Activated CD4-positive, alpha-beta memory T cell treated with anti-CD3 and anti-CD28 coated beads, Interleukin-2, amount 10 ng/mL, durations not matched to agents 7 days and 5 days (primary cell): ENCODE measurements at regions not wholly inside any gene's neighbourhood (a gene's known extent, or its start where the extent isn't known, plus 50 kb on each side); places are given as distances from the start of the nearest gene placed in this dataset.

Experiments
- CTCF ChIA-PET: fragments of 350-600 bp; sonication (Branson Sonifier 250); formaldehyde crosslinking; loops from one replicate; lab custom pipeline; 2021; ENCODE audit warnings: antibody characterized with exemption, inconsistent platforms; lab: Charles Lee
- POLR2A ChIA-PET: fragments of 350-600 bp; sonication (Branson Sonifier 250); formaldehyde crosslinking; loops from one replicate; lab custom pipeline; 2021; ENCODE audit warnings: antibody characterized with exemption; lab: Charles Lee
- DNase-seq: peaks from one replicate; pipeline ENCODE4 v3.0.0-alpha.2; 2020
- H3K27ac Mint-ChIP-seq: one replicate; pipeline ENCODE4 v1.8.0; 2021; ENCODE audit warnings: mild to moderate bottlenecking, mixed read lengths
- H3K27me3 Mint-ChIP-seq: one replicate; pipeline ENCODE4 v1.8.0; 2021; ENCODE audit warnings: mixed read lengths
- H3K36me3 Mint-ChIP-seq: one replicate; pipeline ENCODE4 v1.8.0; 2021; ENCODE audit warnings: low read depth, mixed read lengths
- H3K4me1 Mint-ChIP-seq: one replicate; pipeline ENCODE4 v1.8.0; 2021; ENCODE audit warnings: mixed read lengths
- H3K4me3 Mint-ChIP-seq: one replicate; pipeline ENCODE4 v1.8.0; 2021; ENCODE audit warnings: mild to moderate bottlenecking, mixed read lengths
- H3K9me3 Mint-ChIP-seq: one replicate; pipeline ENCODE4 v1.8.0; 2021; ENCODE audit warnings: mixed read lengths

DNA sequence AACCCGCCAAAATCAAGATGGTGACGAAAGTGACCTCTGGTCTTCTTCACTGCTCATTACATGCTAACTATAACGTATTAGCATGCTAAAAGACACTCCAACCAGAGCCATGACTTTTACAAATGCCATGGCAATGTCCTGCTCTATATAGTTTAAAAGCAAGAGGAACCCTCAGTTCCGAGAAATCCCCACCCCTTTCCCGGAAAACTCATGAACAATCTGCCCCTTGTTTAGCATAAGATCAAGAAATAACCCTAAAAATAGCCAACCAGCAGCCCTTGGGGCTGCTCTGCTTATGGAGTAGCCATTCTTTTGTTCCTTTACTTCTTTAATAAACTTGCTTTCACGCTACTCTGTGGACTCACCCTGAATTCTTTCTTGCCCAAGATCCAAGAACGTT is 463.5 kb upstream of the FAM241A start:
- no peaks in the 10 kb centered on the region for H3K9me3 Mint-ChIP-seq
- H3K27me3 Mint-ChIP-seq = no peaks in the 10 kb centered on the region
- ChIA-PET CTCF (no interaction called here), POLR2A (no interaction called here)
- H3K36me3 Mint-ChIP-seq = no peaks in the 10 kb centered on the region
- no peak for DNase-seq
- no peaks in the 10 kb centered on the region for H3K4me1 Mint-ChIP-seq
- no peak overlapping the region for H3K4me3 Mint-ChIP-seq
- no peak overlapping the region for H3K27ac Mint-ChIP-seq

DNA sequence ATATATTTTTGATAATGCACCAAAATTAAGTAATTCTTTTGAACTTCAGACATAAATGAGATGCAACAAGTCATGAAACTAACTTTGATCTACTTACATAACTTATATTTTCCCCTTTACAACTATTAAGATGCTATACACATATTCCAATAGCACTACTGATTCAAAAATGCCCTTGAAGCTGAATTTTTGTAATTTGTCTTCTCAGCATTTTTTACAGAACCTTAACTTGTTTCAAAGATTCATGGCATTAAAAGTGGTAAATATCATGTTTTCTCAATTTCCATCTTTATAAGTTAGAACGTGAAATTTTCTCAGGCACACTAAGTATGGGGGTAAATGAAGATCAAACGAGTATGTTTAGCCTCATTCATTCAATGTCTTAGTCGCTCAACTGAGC is 460.0 kb upstream of the FAM241A start:
- no peak for DNase-seq
- Mint-ChIP-seq H3K27ac (no peak overlapping the region), H3K27me3 (no peaks in the 10 kb centered on the region), H3K36me3 (no peaks in the 10 kb centered on the region), H3K9me3 (no peaks in the 10 kb centered on the region), H3K4me1 (no peaks in the 10 kb centered on the region), H3K4me3 (no peak overlapping the region)
- ChIA-PET CTCF (no interaction called here), POLR2A (no interaction called here)

DNA sequence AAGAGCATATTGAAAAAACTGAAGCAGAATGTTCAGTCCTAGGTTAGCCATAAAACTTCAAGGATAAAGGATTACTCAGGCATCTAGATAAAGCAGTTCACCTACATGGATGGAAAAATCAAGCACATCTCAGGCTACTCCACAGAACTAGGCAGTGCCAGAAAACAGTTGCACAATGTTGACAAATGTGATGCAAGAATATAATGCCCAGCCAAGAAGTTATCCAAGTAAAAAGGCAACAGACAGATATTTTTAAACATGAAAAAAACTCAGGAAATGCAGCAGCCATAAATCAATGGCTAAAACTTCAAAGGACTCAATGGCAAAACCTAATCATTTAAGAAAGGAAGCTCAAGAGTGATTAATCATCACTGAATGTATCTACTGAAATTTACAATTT is 456.0 kb upstream of the FAM241A start:
- POLR2A ChIA-PET = no interaction called here
- Mint-ChIP-seq H3K36me3 (no peaks in the 10 kb centered on the region), H3K9me3 (no peaks in the 10 kb centered on the region)

DNA sequence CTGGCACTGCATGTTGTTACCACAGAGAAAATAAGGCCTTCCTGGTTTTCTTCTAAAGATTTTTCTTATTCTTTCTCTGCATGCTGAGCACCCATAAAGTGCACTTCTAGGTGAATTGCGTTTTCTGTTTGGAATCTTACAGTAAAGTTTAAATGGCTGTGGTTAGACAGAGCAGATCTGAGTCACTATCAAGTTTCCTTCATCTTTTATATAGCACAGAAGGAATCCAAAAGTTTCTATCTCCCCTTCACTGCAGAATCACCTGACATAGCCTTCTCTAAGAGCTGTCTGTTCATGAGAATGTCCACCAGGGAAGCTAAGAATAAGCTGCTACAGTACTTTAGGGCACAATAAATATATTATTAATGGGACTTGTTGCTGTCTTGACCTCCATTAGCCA is 455.5 kb upstream of the FAM241A start:
- no peaks in the 10 kb centered on the region for H3K4me1 Mint-ChIP-seq
- H3K27ac Mint-ChIP-seq = no peak overlapping the region
- CTCF ChIA-PET = no interaction called here
- no peak overlapping the region for H3K4me3 Mint-ChIP-seq
- no peaks in the 10 kb centered on the region for H3K27me3 Mint-ChIP-seq
- no peaks in the 10 kb centered on the region for H3K9me3 Mint-ChIP-seq
- no peaks in the 10 kb centered on the region for H3K36me3 Mint-ChIP-seq
- POLR2A ChIA-PET = no interaction called here
- no peak for DNase-seq

More for the DNA sequence above, 456.0 kb upstream of the FAM241A start:
- Mint-ChIP-seq H3K4me3 (no peak overlapping the region), H3K27ac (no peak overlapping the region), H3K27me3 (no peaks in the 10 kb centered on the region), H3K4me1 (no peaks in the 10 kb centered on the region)
- CTCF ChIA-PET = no interaction called here
- DNase-seq = no peak

DNA sequence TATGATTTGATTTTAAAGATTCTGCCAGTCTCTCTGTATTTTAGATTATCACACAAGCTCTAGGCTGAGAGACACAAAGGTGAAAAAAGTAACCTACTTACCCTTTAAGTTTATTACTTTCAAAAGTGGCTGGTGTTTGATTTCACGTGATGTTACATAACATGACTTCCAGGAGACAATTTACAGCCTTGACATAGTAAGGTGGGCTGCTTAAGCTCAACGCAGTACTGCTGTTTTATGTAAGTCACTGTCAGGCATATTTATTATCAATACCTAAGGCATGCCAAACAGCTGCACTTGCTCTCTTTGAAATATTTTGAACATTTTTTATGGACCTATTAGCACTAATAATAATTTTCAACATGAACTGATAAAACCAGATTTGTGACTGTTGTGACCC is 451.5 kb upstream of the FAM241A start:
- Mint-ChIP-seq H3K4me1 (no peaks in the 10 kb centered on the region), H3K36me3 (no peaks in the 10 kb centered on the region), H3K27me3 (no peaks in the 10 kb centered on the region), H3K9me3 (no peaks in the 10 kb centered on the region), H3K4me3 (no peak overlapping the region), H3K27ac (no peak overlapping the region)
- ChIA-PET POLR2A (no interaction called here), CTCF (no interaction called here)
- no peak for DNase-seq

DNA sequence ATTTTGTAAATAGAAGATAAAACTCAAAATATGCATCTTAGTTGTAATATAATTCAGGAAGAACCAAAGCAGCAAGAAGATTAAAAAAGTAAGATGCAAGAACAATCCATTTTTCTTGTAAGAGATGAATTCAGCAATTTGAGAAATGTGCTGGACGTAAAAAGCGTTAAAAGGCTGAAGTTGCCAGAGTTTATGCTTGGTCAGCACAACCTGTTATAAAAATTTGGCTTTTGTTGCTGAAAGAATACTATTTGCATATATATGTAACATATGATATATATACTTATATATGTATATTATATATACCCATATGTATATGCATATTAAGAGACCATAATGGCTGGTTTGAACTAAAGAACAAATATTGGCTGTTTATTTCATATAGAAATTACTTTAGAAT is 449.6 kb upstream of the FAM241A start:
- ChIA-PET POLR2A (no interaction called here), CTCF (no interaction called here)
- Mint-ChIP-seq H3K27me3 (no peaks in the 10 kb centered on the region), H3K4me1 (no peaks in the 10 kb centered on the region), H3K4me3 (no peak overlapping the region), H3K36me3 (no peaks in the 10 kb centered on the region), H3K27ac (no peak overlapping the region), H3K9me3 (no peaks in the 10 kb centered on the region)
- no peak for DNase-seq

DNA sequence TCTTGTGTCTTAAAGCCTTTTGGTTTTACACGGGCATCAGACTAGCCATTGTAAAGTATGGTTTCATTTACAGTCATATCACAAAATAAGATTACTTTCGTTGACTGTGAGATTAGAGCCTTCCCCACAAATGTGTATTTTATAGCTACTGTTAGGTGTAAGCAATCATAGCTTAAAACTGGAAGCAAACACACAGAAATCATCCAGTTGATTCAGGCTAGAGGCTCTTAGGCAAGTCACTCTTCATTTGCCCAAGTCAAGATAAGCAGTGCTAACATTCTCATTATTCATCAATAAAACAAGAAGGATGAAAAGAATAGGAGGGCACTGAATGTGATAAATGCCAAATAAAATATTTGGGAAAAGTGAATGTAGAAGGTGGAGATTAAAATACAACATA is 448.7 kb upstream of the FAM241A start:
- Mint-ChIP-seq H3K27me3 (no peaks in the 10 kb centered on the region), H3K4me1 (no peaks in the 10 kb centered on the region), H3K36me3 (no peaks in the 10 kb centered on the region), H3K4me3 (no peak overlapping the region), H3K9me3 (no peaks in the 10 kb centered on the region), H3K27ac (no peak overlapping the region)
- no peak for DNase-seq
- POLR2A ChIA-PET = no interaction called here
- CTCF ChIA-PET = no interaction called here

DNA sequence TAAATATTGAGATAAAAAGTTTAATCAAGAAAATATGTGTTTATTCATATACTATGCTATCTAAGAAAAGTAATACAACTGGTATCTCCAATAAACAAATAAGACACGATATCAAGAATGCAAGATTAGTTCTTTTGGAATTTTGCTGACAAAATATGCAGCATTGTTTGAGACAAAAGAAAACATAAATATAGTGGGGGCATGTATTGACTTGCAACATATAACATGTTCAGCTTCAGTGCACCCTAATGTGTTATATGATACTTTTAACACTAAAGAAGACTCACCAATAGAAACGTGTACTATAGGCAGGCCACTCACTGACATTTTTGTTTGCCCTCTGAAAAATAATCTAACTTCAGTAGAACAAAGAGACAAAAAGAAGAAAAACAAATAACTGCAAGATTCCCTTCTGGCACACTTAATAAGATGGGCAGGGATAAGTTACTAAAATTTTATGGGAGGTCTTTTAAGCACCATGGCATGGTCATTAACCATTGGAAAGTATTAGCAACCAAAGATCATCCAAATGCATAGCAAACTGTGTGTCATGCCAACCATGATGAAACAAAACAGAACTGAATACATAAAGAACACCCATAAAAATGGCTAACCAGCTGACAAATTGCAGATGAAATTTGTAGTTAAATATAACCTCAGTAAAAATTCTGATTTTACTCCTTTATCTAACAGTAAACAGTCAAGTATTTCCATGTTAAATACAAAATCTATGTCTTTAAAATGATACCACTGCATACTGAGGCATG is 447.9 kb upstream of the FAM241A start:
- Mint-ChIP-seq H3K4me3 (no peak overlapping the region), H3K36me3 (no peaks in the 10 kb centered on the region), H3K27ac (no peak overlapping the region), H3K9me3 (no peaks in the 10 kb centered on the region), H3K27me3 (no peaks in the 10 kb centered on the region), H3K4me1 (no peaks in the 10 kb centered on the region)
- ChIA-PET POLR2A (no interaction called here), CTCF (no interaction called here)
- no peak for DNase-seq

DNA sequence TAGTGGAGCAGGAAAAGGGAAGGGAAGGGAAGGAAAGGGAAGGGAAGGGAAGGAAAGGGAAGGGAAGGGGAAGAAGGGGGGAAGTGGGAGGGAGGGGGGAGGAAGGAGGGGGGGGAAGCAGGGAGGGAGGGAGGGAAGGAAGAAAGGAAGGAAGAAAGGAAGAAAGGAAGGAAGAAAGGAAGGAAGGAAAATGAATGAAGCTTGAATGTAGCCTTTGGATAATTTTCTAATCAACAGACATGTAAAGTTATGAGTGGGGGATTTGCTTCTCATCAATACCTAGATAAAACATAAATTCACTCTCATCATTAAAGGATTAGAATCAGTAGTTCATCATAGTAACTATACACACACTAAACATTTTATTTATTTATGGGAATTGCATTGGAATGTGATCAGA is 446.9 kb upstream of the FAM241A start:
- ChIA-PET CTCF (no interaction called here), POLR2A (no interaction called here)
- no peaks in the 10 kb centered on the region for H3K9me3 Mint-ChIP-seq
- no peak overlapping the region for H3K4me3 Mint-ChIP-seq
- H3K27me3 Mint-ChIP-seq = no peaks in the 10 kb centered on the region
- H3K27ac Mint-ChIP-seq = no peak overlapping the region
- no peaks in the 10 kb centered on the region for H3K36me3 Mint-ChIP-seq
- no peak for DNase-seq
- H3K4me1 Mint-ChIP-seq = no peaks in the 10 kb centered on the region

DNA sequence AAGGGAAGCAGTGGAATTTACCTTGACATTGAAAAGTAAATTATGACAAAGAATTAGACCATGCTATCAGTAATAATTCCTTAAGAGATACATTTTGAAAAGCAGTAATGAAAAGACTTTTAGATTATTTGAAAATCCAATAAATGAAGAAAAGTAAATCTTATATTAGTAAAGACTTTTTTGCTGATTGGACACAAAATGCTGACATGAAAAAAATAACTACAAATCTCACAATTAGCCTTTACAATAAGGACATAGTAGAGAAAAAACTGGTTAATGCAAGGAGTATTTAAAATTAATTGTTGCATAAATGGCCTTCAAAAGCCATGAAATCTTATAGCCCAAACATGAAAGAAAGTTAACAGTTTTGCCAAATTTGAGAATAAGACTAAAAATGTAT is 446.1 kb upstream of the FAM241A start:
- POLR2A ChIA-PET = no interaction called here
- Mint-ChIP-seq H3K4me3 (no peak overlapping the region), H3K9me3 (no peaks in the 10 kb centered on the region), H3K4me1 (no peaks in the 10 kb centered on the region), H3K27me3 (no peaks in the 10 kb centered on the region), H3K27ac (no peak overlapping the region), H3K36me3 (no peaks in the 10 kb centered on the region)
- DNase-seq = no peak
- CTCF ChIA-PET = no interaction called here

DNA sequence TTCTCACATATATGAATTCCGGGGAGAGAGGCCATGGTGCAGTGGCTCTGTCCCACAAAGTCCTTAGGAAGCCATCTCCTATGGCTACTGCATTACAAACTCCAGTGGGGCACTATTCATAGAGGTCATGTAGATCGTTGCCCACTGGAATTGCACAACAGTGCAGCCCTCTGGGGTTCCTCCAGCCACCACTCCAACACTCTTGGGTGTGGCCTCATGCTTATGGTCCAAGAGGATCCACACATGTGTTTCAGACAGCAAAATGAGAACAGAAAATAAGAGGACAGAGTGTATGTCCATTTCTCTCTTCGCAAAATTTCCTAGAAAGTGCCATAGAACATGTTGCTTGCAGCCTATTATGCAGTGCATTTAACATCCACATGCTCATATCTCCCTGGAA is 444.2 kb upstream of the FAM241A start:
- DNase-seq = no peak
- no peaks in the 10 kb centered on the region for H3K36me3 Mint-ChIP-seq
- no peaks in the 10 kb centered on the region for H3K9me3 Mint-ChIP-seq
- ChIA-PET CTCF (no interaction called here), POLR2A (no interaction called here)
- H3K4me1 Mint-ChIP-seq = no peaks in the 10 kb centered on the region
- H3K4me3 Mint-ChIP-seq = no peak overlapping the region
- H3K27me3 Mint-ChIP-seq = no peaks in the 10 kb centered on the region
- H3K27ac Mint-ChIP-seq = no peak overlapping the region

DNA sequence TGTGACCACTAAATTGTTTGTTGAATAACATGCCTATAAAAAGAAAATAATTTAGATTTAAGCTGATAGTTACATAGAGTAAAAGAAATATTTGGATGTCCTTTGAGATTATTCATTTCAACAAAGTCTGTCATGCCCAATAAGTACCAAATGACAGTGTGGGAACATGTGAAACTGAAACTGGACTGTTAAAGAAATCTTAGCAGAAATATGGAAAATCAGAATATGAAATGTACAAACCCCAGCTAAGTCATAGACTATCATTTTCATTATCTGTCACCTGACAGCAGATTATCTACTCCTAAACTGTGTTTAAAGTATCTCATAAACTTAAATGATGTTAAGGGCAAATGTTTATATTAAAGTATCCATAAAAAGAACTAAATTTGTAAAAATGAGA is 437.8 kb upstream of the FAM241A start:
- H3K4me3 Mint-ChIP-seq = no peak overlapping the region
- ChIA-PET CTCF (no interaction called here), POLR2A (no interaction called here)
- H3K27me3 Mint-ChIP-seq = no peaks in the 10 kb centered on the region
- H3K4me1 Mint-ChIP-seq = no peaks in the 10 kb centered on the region
- no peaks in the 10 kb centered on the region for H3K36me3 Mint-ChIP-seq
- no peaks in the 10 kb centered on the region for H3K9me3 Mint-ChIP-seq
- H3K27ac Mint-ChIP-seq = no peak overlapping the region
- DNase-seq = no peak

DNA sequence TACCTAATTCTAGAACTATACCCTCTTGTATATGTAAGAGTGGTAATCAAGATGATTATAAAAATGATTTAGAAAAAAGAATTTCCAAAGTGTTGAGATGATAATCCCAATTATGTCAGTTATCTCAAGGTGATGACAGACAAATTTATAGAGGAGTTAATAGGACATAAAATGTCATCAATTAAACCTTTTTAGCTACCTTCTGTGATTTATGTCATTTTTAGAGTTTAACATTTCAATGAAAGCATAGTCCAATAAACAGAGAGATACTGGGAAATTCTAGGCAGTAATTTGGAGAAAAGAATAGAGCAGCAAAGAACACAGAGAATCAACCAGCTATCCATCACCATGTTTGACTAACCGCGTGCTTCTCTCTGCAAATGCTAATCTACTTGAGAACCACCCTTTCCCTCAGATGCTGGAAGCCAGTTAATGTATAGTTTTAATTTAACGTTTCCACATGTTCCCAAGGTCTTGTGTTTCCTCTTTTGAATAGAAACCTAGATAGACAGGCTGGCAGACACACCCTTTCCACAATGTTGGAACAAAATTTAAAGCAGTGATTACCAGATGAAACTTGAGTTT is 433.1 kb upstream of the FAM241A start:
- H3K27me3 Mint-ChIP-seq = no peaks in the 10 kb centered on the region
- POLR2A ChIA-PET = no interaction called here
- no peak for DNase-seq
- H3K9me3 Mint-ChIP-seq = no peaks in the 10 kb centered on the region
- H3K36me3 Mint-ChIP-seq = no peaks in the 10 kb centered on the region
- H3K4me1 Mint-ChIP-seq = no peaks in the 10 kb centered on the region
- no peak overlapping the region for H3K4me3 Mint-ChIP-seq
- CTCF ChIA-PET = no interaction called here
- no peak overlapping the region for H3K27ac Mint-ChIP-seq

DNA sequence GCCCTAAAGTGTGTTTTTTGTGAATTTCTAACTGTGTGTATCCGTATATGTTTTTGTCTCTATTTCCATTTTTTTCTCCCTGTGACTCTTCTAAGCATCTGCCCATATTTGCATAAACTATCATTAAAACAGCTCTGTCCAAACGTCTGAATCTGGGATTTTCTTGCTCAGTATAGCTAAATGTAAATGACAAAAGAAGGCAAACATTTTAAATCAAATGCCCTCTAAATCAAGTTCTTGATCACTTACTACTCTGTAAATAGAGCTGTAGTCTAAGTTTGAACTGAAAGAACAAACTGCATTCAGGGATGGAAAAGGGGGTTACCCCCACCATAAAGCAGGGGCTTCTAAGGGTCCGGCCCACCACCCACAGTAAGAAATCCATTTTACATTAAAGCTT is 432.0 kb upstream of the FAM241A start:
- no peak for DNase-seq
- ChIA-PET CTCF (no interaction called here), POLR2A (no interaction called here)
- H3K4me1 Mint-ChIP-seq = no peaks in the 10 kb centered on the region
- no peak overlapping the region for H3K4me3 Mint-ChIP-seq
- no peaks in the 10 kb centered on the region for H3K9me3 Mint-ChIP-seq
- H3K27ac Mint-ChIP-seq = no peak overlapping the region
- no peaks in the 10 kb centered on the region for H3K27me3 Mint-ChIP-seq
- H3K36me3 Mint-ChIP-seq = no peaks in the 10 kb centered on the region
